Glomerular visceral epithelial cell (primary cell): ENCODE measurements at regions not wholly inside any gene's neighbourhood (a gene's known extent, or its start where the extent isn't known, plus 50 kb on each side); places are given as distances from the start of the nearest gene placed in this dataset.
"Not testable (repeated sequence)": the region's sequence is repeated elsewhere in the genome, so short reads cannot be mapped to it uniquely, and the experiment has no call there.

Experiments
- DNase-seq: peaks from one replicate; pipeline ENCODE4 v3.0.0-alpha.2; 2016; ENCODE audit errors: extremely low spot score

DNA sequence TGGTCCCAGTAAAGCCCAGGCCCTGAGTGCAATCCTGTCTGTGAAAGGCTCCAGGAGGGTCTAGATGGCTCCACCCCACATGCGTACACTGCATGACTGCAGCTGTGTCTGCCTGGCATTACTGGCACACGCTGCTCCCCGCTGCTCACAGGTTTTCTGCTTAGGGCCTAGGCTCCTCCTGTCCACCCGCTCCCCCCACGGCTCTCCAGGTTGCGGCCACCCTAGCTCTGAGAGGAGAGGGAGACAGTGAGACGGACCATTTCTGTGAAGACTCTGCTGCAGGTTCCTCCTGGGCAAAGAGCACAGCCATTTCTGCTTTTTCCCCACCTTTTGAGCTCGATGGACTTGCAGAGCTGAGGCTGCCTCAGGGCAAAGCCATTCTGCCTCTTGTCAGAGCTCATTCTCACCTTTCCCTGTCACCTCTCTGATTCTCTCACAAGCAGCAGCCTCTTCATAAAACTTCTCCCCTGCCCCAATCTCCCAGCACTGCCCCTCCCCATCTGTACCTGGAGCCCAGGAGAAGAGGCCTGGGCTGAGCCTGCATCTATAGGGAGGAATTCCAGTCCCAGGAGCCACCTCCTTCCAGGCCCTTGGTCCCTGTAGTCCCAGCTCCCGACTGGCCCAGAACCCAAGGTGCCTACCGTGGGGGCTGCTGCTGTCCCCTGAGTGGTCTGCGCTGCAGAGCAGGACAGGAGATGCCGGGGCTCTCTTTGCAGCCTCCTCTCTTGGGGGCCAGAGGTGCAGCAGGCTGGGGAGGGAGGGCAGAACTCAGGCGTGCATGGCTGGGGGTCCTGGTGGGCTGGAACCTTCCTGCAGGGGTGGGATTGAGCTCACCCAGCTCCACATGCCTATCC lies 433.7 kb upstream of the B3GAT1 start:
- DNase-seq = no peak

DNA sequence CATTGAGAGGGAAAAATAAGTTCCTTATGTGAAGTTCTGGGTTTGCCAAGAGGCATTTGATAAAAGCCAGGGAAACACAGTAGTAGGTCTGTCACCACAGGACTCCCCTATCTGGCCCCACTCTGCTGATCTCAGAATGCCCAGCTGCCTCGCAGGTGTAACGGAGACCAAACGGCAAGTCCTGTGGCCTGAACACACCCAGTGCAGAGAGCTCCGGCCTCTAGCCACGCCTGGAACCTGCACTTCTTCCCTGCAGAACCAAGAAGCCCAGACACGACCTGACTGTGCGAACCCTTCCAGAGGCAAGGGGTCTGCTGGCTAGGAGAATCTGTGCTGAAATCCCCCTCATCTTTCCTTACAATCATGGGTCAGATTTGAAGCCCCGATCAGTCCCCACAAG lies 432.8 kb upstream of the B3GAT1 start:
- DNase-seq = no peak

DNA sequence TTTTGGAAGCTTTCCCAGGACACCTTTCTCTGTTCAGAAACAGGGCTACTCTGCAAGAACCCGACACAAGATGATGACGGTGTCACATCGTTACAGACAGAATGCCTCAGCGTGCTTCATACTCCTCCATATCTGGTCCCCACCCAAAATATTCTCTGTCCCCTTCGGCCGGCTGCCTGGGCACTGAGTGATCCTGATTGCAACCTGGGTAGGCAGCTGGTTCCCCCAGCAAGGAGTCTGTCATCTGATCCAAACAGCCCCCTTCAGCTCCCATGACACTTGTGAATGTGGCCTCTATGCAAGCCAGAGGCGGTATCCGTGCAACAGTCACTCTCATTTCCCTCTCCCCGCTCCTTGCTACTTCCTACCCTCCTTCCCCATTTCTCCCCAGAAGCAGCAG lies 431.7 kb upstream of the B3GAT1 start:
- no peak for DNase-seq

DNA sequence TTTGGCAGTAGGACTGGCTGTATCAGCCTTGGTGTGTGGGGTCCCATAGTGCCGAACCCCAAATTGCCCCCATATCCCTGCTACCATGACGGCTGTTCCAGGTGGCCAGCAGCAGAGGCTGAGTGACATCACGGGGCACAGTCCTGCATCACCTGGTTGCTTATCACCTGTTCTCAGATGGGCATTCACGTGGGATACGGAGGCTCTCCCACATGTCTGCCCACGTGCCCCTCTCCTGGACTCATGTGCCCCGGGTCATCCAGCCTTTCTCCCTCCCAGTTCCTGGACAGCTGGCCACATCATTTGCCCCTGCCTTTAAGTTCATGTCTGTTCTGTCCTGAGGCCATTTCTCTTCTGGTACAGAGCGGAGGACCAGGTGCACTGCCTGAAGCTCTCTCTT lies 431.0 kb upstream of the B3GAT1 start:
- no peak for DNase-seq

DNA sequence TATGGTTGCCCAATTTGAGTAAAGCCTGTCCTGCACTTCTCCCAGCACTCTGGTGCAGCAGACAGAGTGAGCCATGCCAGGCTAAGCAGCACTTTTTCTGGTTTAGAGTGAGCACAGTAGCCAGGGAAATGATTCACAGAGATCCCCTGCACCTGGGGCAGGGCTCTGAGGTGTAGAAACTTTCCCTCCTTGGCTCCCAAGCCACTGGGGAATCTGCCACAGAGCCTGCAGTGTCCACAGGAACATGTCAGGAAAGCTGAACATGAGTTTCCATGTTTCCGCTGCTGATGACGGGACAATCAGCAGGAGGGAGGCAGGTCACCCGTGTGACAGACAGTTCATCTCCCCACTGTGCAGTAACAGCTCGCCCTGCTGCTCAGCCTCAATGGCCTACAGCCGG lies 429.9 kb upstream of the B3GAT1 start:
- no peak for DNase-seq

DNA sequence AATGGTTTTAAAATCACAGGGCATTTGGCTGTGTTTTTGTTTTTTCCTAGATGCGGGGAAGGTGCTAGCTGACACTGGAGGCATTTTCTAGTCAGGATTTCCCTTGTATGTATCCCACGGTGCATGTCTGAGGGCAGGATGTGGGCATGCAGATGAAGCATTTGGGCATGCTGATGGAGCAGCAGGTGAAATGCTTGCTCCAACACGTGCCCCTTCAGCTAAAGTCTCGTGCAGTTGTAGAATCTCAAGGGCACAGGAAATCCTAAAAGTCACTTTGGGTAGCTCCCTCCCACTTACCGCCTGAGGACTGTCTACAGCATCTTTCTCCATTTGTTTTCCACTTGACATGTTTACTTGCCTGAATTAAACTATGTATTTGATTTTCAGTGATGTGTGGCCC lies 429.4 kb upstream of the B3GAT1 start:
- DNase-seq = no peak

DNA sequence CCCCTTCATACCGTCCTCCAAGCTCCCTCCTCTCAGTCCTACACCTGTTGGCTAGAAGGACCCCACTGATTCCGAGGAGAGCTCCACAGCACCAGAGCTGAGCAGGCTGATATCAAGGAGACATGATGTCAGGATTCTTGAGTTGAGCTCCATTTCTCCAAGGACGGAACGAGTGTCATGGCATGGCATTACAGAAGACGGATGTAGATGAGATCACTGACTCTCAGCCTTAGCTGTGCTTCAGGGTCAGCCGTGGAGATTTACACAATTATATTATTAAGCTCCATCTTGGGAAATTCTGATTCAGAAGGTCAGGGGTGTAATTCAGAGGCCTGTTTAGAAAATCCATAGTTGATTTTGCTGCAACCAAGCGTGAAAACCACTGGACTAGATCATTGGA lies 428.9 kb upstream of the B3GAT1 start:
- no peak for DNase-seq

DNA sequence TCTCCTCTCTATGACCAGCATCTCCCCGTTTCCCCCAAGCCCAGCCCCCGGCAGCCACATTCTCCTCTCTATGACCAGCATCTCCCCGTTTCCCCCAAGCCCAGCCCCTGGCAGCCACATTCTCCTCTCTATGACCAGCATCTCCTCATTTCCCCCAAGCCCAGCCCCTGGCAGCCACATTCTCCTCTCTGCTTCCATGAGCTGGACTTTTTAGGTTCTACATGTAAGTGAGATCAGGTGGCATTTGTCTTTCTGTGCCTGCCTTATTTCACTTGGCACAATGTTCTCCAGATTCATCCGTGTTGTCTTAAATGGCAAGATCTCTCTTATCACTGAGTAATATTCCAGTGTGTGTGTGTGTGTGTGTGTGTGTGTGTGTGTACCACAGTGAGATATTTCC lies 428.1 kb upstream of the B3GAT1 start:
- DNase-seq = not testable (repeated sequence)

DNA sequence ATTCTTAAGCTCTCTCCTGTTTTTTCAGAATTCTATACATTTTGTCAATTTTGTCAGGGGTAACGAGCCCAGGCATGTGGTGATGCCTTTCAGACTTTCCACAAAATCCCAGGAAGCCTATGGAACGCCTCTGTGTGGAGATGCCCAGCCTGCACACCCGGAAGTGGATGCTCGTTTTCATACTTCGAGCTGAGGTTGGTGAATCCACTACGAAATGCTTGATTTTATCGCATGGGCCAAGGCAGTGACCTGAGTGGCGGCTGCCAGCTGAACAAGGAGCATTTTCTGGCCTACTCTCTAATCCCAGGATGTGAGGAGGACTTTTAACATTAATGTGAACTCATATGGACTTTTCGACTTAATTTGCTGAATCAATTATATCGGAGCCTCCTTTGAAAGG lies 426.7 kb upstream of the B3GAT1 start:
- DNase-seq = no peak

DNA sequence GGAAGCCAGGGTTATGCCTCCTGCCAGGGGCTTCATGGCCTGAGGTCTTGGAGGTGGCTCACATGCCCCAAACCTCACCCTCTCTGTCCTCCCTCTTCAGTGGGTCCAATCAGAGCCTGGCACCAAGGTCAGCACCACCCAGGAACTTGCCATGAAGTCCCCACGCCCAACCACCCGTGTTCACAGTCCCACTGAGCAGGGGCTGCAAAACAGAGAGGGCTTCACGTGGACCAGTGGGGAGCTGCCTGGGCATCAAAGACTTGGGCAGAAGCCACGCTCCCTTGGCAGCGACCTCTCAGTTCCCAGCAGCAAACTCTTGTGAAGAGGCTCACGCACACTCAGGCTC lies 425.8 kb upstream of the B3GAT1 start:
- no peak for DNase-seq

DNA sequence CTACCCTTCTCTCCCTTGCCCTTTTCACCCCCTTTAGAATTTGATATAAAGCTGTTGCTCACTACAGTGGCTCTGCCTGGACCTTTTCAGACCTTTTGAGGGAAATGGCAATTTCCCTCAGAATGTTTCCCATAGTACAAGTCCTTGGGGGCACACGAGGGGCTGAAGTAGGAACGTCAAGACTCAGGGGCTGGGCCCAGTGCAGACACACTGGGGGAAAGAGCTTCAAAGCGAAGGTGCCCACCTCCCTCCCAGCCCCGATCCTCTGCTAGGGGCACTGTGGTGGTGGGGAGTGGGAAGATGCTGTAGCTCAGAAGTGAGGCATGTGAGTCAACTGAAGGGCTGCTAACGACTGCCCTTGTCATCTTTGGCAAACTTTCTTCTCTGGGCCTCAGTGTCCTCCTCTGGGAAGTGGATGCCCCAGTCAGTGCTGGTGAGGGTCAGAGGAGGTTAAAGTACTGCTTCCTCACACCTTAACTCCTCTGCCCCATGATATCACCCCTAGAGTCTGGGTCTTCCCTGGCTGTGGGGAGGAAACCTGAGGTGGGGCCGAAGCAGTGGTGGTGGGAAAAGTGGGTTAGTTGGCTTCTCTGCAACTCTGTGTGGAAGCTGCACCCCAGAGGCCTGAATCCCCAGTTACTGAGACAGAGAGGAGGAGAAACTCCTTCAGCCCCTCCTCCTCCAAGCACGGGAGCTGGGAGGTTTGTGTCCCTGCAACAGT lies 425.3 kb upstream of the B3GAT1 start:
- no peak for DNase-seq

DNA sequence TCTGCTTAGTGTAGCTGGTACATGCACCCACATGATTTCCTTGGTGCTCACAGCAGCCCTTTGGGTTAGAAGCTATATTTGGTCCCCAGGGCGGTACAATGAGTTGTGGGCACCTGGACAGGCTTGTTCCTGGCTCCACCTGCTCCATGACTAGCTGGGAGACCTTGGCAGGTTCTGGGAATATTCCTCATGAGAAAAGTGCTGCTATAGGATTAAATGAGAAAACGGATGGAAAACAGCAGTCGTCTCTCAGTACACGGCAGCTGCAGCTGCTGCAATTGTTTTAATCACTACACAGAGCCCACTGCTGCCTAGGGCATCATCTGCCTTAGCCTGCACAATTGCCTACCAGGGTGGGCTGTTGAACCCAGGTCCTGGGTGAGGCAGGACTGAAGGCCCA lies 424.5 kb upstream of the B3GAT1 start:
- DNase-seq = no peak

DNA sequence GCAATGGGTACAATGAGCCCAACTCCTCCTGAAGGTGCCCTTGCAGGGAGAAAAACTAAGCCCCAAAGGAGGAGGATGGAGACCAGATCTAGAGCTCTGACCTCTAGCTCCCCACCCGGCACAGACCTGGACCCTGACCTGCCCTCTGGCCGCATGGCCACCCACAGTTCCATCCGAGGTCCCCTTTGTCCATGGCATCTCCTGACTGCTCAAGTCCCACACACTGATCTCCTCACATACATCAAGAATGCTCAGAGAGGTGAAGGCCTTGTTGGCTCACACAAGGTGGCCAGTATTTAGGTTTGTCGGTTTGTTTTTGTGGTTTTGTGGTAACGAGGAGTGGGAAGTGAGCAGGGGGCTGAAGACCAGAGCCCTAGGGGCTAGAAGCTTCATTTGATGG lies 423.5 kb upstream of the B3GAT1 start:
- no peak for DNase-seq

DNA sequence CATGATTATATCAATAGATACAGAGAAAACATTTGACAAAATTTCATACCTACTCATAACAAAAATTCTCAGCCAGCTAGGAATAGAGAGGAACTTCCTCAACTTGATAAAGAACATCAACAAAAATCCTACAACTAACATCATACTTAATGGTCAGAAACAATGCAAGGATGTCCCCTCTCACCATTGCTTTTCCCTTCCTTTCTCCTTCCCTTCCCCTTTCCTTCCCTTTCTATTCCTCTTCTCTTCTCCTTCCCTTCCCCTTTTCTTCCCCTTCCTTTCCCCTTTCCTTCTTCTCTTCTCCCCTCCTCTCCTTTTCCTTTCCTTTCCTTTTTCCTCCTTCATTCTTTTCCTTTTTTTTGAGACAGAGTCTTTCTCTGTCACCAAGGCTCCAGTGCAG lies 418.3 kb upstream of the B3GAT1 start:
- no peak for DNase-seq

DNA sequence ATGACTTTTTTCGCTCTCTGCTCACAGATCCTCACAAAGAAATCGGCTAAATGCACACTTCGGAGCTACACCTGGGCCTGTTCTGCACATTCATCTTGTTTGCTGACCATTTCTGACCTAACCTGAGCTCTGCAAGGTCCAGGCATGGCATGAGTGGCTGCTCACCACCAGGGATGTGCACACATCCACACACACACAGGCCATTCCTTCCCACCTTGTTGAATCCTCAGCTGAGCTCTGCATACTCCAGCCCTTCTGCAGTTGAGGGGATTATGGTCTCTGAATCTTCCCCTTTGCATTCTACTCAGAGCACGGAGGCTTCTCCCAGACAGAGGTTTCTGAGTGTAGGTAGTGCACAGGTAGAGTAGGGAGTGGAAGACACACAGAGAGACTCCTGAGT lies 411.9 kb upstream of the B3GAT1 start:
- DNase-seq = no peak

DNA sequence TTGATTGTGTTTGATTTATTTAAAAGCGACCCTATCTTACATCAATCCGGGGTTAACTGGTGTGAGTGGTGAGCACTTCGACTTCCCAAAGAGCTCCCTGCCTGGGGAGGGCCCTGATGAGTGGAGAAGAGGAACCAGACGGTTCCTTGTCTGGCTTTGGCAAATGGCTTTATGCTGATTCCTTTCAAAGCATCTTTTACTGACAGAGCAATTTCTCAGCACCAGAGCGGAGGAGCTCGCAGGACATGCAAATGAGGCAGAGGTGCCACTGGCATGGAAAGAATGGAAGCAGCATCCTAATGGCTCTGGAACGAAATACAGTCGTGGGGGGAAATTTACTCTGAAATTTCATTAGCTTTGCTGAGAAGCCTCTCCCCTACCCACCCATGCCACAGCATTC lies 410.9 kb upstream of the B3GAT1 start:
- no peak for DNase-seq

DNA sequence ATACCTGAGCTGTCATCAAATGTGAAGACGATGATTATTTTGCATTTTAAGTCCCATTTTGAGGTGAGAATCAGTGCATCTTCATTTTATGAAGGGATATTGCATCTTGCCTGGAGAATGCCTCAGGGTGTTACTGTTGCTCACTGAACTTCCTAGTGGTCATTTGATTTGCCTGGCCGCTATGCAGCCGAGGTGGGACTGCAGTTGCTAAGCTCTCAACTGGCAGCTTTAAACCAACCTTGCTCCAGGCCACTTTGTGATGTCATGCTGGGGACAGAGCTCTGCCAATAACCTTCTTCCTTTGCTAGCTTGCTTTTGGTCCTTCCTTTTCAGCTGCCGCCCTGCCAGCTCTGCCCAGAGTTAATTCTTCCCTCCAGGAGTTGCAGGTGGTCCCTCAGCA lies 409.4 kb upstream of the B3GAT1 start:
- no peak for DNase-seq

DNA sequence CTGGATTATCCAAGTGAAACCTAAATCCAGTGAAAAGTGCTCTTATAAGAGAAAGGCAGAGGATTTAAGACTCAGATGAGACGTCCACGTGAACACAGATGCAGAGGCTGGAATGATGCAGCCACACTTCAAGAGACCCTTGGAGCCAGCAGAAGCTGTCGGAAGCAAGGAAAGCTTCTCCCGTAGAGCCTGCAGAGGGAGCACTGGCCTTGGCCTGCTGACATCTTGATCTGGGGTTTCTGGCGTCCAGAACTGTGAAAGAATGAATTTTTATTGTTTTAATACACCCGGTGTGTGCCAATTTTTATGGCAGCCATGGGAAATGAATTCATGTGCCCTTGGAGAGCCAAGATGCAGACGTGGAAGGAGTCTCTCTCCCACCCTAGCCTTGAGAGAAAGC lies 407.0 kb upstream of the B3GAT1 start:
- DNase-seq = no peak

DNA sequence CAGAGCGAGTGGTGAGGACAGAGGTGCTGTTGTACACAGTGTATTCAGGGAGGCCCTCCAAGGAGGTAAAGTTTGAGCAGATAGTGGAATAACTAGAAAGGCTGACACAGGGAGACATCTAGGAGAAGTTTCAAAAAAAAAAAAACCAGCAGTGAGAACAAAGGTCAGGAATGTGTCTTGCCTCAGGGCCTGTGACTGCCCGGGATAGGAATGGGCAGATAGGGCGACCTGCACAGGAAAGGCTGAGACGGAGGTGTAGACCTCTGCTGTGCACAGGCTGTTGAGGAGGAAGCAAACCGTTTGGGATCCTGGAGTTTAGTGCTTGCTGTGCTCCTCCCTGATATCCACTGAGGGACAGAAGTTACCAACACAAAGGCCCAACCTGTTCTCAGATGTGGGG lies 406.5 kb upstream of the B3GAT1 start:
- no peak for DNase-seq

DNA sequence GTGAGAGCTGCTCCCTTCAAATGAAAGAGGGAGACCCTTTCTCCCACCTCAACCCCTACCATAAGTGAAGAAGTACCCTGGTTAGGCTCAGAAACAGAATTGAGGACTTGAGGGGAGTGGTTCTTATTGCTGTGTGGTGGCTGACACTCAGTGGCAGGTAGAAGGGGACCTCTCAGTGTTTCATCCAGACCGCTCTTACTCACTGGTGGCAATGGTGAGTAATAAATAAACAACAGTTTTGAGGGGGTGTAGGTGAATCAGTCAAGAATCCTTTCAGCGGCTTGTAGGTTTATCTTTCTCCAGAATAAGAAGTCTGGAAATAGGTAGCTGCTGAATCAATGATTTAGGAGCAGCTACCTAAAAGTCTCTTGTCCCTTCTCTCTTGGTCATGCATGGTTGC lies 403.4 kb upstream of the B3GAT1 start:
- DNase-seq = no peak

DNA sequence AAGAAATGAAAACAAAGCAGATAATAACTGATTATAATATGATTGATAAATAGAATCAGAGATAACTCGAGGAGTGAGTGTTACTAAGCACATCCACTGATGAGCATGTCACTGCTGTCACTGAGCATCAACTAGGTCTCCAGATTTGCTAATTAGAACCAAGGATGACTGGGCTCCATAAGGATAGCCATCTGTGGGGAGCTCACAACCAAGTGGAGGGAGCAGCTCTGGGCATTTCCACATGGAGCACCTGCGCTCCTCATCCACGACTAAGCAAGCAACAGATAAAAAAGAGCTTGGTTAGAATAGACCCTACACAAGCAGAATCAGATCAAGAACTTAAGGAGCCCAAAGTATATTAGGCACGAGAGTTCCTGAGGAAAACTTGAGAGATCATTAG lies 396.0 kb upstream of the B3GAT1 start:
- no peak for DNase-seq

DNA sequence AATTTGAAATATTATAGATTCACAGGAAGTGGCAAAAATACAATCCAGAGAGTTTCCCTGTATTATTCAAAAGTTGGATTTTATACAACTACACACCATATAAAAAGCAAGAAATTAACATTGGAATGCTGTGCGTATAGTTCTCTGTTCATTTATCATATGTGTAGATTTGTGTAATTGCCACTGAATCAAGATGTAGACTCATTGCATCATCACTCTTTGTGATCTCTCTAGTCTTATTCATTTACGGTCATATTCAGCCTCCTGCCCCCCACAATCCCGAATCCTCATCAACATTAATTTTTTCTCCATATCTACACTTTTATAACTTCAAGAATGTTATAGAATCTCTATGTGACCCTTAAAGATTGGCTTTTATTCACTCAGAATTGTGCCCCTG lies 390.6 kb upstream of the B3GAT1 start:
- no peak for DNase-seq

DNA sequence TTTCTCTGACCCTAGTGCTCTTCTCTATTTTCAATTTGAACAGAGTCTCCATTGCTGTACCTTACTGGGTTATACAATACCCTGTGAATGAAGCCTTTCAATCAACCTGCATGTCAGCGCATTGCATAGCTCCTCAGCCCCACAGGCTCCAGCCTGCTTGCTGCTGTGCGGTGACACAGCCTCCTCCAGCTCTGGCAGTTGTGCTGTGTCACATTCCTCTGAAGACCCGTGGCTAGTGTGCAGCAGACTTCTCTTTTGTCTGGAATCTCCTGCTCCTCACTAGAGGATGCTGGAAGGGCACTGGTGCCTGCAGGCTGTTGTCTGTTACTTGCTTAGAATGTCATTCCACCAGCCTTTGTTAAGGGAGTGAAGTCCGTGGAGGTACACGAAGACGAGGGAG lies 390.1 kb upstream of the B3GAT1 start:
- DNase-seq = no peak

DNA sequence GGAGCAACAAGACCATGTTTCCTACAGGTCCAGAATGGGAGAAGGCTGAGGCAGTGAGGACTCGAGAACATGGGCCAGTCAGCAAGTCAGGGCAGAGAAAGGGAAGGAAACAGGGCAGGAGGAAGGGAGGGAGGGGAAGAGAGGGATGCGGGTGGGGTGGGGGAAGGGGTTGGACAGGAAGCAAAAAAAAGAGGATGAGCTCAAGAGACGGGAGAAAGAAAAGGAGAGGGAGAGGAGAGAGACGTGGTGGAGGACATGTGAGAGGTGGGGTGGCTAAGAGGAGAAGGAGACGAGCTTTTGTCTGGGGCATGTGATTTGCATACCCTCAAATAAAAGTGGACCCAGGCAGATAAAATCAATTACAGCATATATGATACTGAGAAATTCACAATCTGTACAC lies 389.5 kb upstream of the B3GAT1 start:
- no peak for DNase-seq
